ENCODE measurements at regions not wholly inside any gene's neighbourhood (a gene's known extent, or its start where the extent isn't known, plus 50 kb on each side); places are given as distances from the start of the nearest gene placed in this dataset.

- H3K9me3 ChIP-seq (ENCODE audit: control insufficient read depth, low read length) = peaks cover 5% of the 10 kb centered on the region
- 84% methylated on average over 2 of the region's 2 CpGs; no CpG with 5 or more reads in 1 of the 2 experiments for WGBS, 2 experiments (ENCODE audit: insufficient coverage in 1 of 2, insufficient read length in 1 of 2)
- no peak overlapping the region for H3K4me3 Mint-ChIP-seq
- no peak overlapping the region for H3K9ac ChIP-seq (ENCODE audit: extremely low read depth, low read length, poor library complexity, severe bottlenecking)
- H3K27me3 Mint-ChIP-seq (ENCODE audit: insufficient read depth) = no peaks in the 10 kb centered on the region
- H3K27ac Mint-ChIP-seq = no peak overlapping the region
- no peak overlapping the region for H3K4me3 ChIP-seq (ENCODE audit: low read length)
- H3K27me3 ChIP-seq (ENCODE audit: control insufficient read depth, insufficient read depth, low read length, poor library complexity, severe bottlenecking) = no peaks in the 10 kb centered on the region
- no peak for DNase-seq
- no peaks in the 10 kb centered on the region for H3K36me3 Mint-ChIP-seq (ENCODE audit: low read depth)
- H3K36me3 ChIP-seq (ENCODE audit: control insufficient read depth, insufficient read depth, low read length) = no peaks in the 10 kb centered on the region
- H3K4me1 Mint-ChIP-seq = no peaks in the 10 kb centered on the region
- no peaks in the 10 kb centered on the region for H3K9me3 Mint-ChIP-seq
- TF ChIP-seq CTCF (conservative IDR thresholded peaks at IDR 0.05) = no peak
- no peaks in the 10 kb centered on the region for H3K4me1 ChIP-seq (ENCODE audit: control insufficient read depth, insufficient read depth, low read length)
- H3K27ac ChIP-seq (ENCODE audit: low read depth, low read length) = no peak overlapping the region
Measured at GRCh38 chr11:37704791-37705190, 1106.8 kb upstream of the RAG2 start.

GRCh38 chr11:37699644-37700043, 1101.6 kb upstream of the RAG2 start:
- no peak overlapping the region for H3K4me3 ChIP-seq (ENCODE audit: low read length)
- no peaks in the 10 kb centered on the region for H3K27me3 Mint-ChIP-seq (ENCODE audit: insufficient read depth)
- no peaks in the 10 kb centered on the region for H3K27me3 ChIP-seq (ENCODE audit: control insufficient read depth, insufficient read depth, low read length, poor library complexity, severe bottlenecking)
- no peak for DNase-seq
- 83 to 88% methylated on average over 1 to 2 of the region's 2 CpGs for WGBS, 2 experiments (ENCODE audit: insufficient coverage in 1 of 2, insufficient read length in 1 of 2)
- H3K9ac ChIP-seq (ENCODE audit: extremely low read depth, low read length, poor library complexity, severe bottlenecking) = no peak overlapping the region
- H3K27ac ChIP-seq (ENCODE audit: low read depth, low read length) = no peak overlapping the region
- H3K36me3 ChIP-seq (ENCODE audit: control insufficient read depth, insufficient read depth, low read length) = no peaks in the 10 kb centered on the region
- peaks cover 38% of the 10 kb centered on the region for H3K9me3 ChIP-seq (ENCODE audit: control insufficient read depth, low read length)
- H3K4me3 Mint-ChIP-seq = no peak overlapping the region
- no peak for TF ChIP-seq CTCF (conservative IDR thresholded peaks at IDR 0.05)
- H3K27ac Mint-ChIP-seq = no peak overlapping the region
- no peaks in the 10 kb centered on the region for H3K4me1 ChIP-seq (ENCODE audit: control insufficient read depth, insufficient read depth, low read length)
- H3K9me3 Mint-ChIP-seq = peaks cover 36% of the 10 kb centered on the region
- peaks cover 9% of the 10 kb centered on the region for H3K36me3 Mint-ChIP-seq (ENCODE audit: low read depth)
- no peaks in the 10 kb centered on the region for H3K4me1 Mint-ChIP-seq

GRCh38 chr11:37695283-37695682, 1097.2 kb upstream of the RAG2 start:
- Mint-ChIP-seq H3K36me3 (ENCODE audit: low read depth) (peaks cover 10% of the 10 kb centered on the region), H3K4me3 (no peak overlapping the region), H3K4me1 (no peaks in the 10 kb centered on the region), H3K27ac (no peak overlapping the region), H3K9me3 (peaks cover 52% of the 10 kb centered on the region), H3K27me3 (ENCODE audit: insufficient read depth) (no peaks in the 10 kb centered on the region)
- peaks cover 60% of the 10 kb centered on the region for H3K9me3 ChIP-seq (ENCODE audit: control insufficient read depth, low read length)
- H3K27me3 ChIP-seq (ENCODE audit: control insufficient read depth, insufficient read depth, low read length, poor library complexity, severe bottlenecking) = no peaks in the 10 kb centered on the region
- no peaks in the 10 kb centered on the region for H3K4me1 ChIP-seq (ENCODE audit: control insufficient read depth, insufficient read depth, low read length)
- H3K36me3 ChIP-seq (ENCODE audit: control insufficient read depth, insufficient read depth, low read length) = no peaks in the 10 kb centered on the region
- no peak for TF ChIP-seq CTCF (conservative IDR thresholded peaks at IDR 0.05)
- no peak overlapping the region for H3K27ac ChIP-seq (ENCODE audit: low read depth, low read length)
- no peak for DNase-seq
- peak overlapping the region; percentile 21 for H3K4me3 ChIP-seq (ENCODE audit: low read length)
- H3K9ac ChIP-seq (ENCODE audit: extremely low read depth, low read length, poor library complexity, severe bottlenecking) = no peak overlapping the region
